ENCODE measurements at regions not wholly inside any gene's neighbourhood (a gene's known extent, or its start where the extent isn't known, plus 50 kb on each side); places are given as distances from the start of the nearest gene placed in this dataset.

- TF ChIP-seq POLR2A (IDR thresholded peaks at IDR 0.05; ENCODE audit: low read depth, low read length) (no peak), MYC (IDR thresholded peaks at IDR 0.05; ENCODE audit: low read depth, low read length) (no peak), CTCF (IDR thresholded peaks at IDR 0.05; ENCODE audit: extremely low read depth in 1 of 2, insufficient read depth in 1 of 2, low read depth in 1 of 2, low read length in 2 of 2) (no peak), POLR2AphosphoS5 (IDR thresholded peaks at IDR 0.05; ENCODE audit: insufficient read depth, low read depth, low read length) (no peak), FOS (IDR thresholded peaks at IDR 0.05; ENCODE audit: borderline replicate concordance, insufficient read depth, low read length) (no peak), EZH2 (IDR thresholded peaks at IDR 0.05; ENCODE audit: borderline replicate concordance, low read depth, low read length, severe bottlenecking) (no peak)
Observed at GRCh38 chr1:157311730-157312081, 173.5 kb upstream of the ETV3 start.

Data from endothelial cell of umbilical vein (primary cell).